HG02840 (cell line): ENCODE measurements at regions not wholly inside any gene's neighbourhood (a gene's known extent, or its start where the extent isn't known, plus 50 kb on each side); places are given as distances from the start of the nearest gene placed in this dataset.

Source experiments
- ATAC-seq: cut with Tn5 transposase; IDR thresholded peaks from one replicate; pipeline ENCODE4 v1.9.1; 2021; ENCODE audit warnings: mild to moderate bottlenecking, moderate library complexity, moderate number of reproducible peaks; ENCODE audit not compliant: unreplicated experiment, low FRiP score

DNA sequence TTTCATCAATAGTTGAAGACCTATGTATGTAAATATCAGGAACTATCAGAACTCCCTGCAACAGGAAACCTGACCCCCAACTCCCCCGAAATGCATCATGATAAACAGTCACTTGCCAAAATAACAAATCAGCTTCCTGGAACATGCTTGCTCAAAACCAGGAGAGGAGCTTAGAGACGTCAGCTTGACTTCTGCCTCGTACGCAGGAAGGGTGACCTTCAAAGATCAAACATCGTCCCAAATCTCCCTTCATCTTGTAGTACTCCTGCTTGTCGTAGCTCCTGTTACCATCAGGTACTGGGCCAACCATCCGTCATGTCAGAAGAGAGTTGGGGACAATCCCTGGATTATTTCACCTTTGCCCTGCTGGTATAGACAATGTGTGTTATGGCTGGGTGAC, 396.1 kb downstream of the GADD45G start:
- no peak for ATAC-seq

DNA sequence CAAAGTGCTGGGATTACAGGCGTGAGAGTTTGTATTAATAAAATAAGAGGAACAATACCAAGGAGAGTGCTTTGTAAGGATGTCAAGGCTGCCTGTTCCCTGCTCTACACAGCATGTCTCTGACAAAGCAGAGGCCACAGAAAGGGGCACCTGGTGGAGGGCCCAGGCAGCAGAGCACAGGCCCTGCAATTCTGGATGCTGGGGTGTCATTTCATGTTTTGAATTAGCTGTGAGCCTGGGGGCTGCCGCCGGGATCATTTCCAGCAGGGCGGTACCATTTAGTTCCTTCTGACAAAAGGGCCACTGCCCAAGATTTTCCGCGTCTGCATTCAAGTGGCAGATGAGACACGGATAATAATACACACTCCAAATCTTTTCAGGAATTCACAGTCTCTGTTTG, 396.9 kb downstream of the GADD45G start:
- no peak for ATAC-seq

DNA sequence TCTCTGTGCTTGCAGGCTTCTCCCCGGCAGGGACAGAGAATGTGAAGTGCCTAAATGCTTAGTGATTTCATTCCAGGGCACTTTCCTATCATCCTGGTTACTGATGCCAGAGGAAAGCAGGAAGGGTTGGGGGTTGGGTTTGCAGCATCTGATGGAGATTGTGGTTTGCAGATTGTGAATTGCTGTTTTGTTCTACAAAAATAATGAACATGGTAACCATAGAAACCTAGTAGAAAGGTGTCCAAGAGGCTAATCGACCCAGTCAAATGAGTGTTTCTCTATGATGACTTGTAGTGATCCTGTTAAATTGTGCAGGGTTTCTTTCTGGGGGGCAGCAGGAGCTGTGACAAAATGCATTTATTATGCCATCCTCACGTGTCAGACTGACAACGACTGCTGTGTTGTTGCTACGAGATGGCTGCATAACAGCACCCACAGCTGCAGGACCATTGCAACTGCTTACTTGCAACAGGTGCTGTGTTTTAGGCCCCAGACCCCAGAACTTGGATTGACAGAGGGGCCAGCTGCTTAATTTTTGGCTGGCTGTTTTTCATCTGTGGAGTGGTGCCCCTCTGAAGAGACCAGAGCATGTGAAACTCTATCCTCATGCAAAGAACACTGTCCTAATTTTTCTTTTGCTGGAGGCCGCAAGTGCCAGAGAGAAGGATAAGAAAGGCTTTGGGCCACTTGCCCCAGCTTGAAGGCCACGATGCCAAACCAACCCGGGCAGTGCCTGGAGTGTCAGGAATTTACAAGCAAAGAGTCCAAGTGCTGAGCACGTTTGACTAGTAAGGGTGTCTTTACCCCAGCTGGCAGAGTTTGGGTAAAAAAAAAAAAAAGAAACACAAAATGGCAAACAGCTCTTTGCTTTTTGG, 397.8 kb downstream of the GADD45G start:
- no peak for ATAC-seq

DNA sequence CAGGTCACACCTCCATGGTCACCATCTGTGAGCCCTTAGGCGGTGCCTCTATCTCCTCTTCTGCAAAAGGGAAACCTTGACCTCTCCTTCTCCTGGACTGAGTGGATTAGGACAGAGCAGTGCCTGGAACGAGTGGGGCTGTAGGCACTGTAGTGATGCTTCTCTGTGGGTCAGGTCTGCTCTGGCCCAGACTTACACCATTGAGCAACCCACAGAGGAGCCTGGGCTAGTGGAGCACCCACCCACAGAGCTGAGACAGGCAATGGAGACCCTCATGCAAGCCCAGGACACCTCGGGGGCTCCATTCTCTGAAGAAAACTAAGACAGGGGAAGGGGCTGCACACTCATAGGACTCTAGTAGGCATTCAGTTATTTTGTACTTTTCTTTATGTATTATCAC, 400.6 kb downstream of the GADD45G start:
- no peak for ATAC-seq

DNA sequence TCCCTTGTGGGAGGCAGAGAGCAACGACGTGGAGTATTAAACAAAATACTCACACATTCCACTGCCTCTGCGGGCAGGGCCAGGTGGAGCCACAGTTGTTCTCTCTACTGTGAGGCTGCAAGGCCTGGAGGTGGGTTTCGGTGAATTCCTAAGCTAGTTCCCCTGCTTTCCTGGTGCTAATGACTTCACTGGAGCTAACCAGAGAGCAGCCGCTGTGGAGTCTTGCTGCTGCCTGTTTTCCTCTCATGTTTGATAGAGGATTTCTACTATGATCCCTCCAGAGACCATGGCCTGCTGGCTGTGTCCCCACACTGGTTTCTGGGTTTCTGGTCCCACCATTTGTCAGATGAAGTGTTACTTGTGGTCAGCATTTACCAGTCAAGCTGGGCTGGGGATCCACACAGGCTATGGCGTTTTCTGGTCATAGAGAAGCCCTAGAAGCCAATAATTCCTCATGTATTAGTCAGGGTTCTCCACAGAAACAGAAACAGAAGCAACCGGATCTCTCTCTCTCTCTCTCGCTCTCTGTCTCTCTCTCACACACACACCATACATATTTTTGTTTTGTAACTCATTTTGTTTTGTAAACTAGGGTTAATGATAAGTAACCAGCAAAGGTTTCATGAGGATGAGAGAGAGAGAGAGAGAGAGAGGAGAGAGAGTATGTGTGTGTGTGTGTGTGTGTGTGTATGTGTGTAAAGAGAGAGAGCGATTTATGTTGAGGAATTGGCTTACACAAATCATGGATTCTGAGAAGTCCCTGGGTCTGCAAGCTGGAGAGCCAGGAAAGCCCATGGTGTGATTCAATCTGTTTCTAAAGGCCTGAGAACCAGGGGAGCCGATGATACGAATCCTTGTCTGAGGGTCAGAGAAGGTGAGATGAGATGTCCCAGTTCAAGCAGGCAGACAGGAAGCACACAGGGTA, 403.0 kb downstream of the GADD45G start:
- no peak for ATAC-seq

DNA sequence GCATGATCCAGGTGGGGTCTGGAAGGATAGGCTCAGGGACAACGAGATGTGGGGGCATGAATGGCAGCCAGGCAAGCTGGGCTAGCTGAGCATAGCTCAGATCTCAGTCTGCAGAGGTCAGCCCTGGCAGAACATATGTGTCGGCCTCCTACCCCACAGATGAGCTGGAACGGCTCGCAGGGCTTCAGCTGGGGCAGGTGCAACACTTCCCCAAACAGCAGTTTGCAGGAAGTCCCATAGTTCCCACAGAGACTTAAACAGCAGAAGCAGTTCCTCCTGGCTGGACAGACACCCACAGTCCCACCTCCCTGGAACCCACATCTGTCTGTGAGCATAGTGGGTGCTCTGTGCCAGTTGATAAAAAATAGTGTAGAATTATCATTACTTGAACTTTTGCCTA, 404.6 kb downstream of the GADD45G start:
- ATAC-seq = no peak

DNA sequence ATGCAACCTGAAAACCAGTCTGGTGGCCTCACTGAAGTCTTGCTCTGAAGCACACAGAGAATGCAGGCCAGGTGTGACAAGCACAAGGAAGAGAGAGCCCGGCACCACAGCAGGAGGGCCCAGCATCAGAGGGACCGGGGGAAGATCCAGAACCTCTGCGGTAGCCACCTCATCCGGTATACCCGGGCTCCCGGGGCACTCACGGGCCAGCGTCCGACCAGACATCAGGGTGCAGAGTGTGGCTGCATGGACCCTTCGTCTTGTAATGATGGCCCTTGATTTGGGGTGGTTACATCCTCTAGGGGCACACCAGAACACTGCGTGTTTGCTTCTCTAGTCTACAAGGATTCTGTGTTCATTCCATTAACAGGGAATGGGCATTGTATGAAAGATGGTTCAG, 406.0 kb downstream of the GADD45G start:
- ATAC-seq = no peak

DNA sequence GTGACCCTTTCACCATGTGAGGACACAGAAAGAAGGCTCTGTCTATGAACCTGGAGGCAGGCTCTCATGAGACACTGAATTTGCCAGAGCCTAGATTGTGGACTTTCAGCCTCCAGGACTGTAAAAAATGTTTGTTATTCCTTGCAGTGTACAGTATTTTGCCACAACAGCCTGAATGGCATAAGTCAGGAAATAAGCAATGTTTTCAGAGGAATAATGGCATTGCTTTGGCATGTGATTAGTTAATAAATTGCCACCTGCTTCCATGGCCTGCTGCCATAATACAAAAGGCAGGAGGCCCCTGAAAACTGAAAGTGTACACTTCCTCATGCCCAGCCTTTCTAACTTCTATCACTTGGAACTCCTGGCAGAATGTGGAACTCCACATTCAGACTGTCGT, 408.1 kb downstream of the GADD45G start:
- ATAC-seq = no peak

DNA sequence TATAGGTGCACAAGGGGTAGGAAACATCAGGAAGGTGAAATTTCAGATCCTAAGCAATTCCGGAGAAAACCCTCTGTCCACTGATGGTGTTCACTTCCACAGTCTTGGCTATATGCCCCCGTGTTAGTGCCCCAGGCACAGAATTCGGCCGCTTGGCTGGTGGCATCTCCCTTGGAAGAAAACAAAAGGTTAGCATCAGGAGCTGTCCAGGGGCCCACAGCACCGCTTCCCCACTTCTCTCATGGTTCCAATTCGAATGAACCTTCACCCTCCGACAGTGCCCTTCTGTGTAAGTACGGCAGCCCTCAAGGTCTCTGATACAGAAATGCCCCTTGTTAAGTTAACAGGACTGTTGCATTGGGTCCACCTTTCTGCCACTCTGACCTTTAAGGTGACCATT, 409.0 kb downstream of the GADD45G start:
- ATAC-seq = no peak

DNA sequence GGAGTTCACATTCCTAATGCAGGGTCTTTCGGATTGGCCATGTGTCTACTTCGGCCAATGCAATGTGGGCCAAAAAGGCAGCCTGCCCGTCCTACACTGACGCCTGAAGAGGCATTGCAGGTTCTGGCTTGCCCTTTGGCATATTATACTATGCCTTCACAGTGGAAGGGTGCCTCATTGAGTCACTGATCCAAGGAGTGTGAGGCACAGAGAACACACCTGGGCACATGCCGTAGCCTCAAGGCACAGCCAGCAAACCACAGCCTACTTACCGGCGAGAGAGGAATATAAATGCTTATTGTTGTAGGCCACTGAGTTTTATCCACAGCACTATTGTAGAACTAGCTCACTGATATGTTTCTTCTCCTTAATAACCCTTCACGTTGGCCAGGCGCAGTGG, 409.6 kb downstream of the GADD45G start:
- ATAC-seq = no peak

DNA sequence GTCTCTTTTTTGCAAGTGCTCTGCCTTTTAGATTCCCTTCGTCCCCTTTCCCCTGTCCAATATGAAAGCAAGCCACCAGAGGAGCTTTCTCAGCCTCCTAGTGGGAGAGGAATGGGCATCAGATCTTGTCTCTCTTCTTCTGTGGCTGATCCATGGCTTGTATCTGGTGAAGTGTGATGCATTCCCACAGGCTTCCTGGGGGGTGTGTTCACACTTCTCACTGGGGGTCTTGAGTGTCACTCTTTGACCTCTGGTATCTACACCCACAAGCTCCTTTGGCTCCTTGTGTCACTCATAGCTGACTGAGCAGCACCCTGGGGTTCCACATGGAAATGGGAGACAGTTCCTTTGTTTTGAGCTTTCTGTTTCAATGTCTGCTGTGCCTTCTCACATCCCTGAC, 411.5 kb downstream of the GADD45G start:
- no peak for ATAC-seq

DNA sequence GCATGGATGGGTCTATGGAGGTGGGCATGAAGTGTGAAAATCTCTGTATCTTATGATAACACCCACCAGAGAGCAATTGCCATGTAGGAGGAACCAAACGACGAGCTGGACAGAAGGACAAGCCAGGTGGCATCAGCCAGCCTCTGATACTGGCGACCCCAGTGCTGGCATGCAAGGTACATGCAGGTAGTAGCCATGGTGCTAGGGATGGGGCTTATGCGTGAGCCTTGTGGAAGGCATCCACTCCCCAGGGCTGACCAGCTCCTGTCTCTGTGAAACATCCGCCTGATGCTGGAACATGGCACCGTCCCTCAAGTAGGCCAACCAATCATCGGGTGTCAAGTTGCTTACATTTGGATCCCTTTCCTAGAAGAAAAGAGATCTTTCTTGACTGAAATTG, 412.9 kb downstream of the GADD45G start:
- no peak for ATAC-seq

DNA sequence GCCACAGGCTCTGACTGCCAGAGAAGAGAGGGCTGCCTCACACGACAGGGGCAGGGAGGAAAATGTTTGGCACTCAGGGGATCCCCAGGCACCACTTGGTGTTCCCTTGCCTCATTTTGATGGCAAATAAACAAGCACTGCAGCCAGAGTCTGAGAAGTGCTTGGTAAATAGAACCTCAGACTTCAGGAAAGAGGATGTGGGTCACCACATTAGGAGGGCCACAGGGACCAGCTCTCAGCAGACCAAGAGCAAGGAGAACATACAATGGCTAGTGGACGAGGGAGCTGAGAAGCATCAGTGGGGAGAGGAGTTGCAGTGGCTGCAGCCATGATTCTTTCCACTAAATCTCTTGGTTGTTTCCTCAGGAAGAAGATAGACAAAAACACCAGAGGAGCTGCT, 413.9 kb downstream of the GADD45G start:
- ATAC-seq = no peak

DNA sequence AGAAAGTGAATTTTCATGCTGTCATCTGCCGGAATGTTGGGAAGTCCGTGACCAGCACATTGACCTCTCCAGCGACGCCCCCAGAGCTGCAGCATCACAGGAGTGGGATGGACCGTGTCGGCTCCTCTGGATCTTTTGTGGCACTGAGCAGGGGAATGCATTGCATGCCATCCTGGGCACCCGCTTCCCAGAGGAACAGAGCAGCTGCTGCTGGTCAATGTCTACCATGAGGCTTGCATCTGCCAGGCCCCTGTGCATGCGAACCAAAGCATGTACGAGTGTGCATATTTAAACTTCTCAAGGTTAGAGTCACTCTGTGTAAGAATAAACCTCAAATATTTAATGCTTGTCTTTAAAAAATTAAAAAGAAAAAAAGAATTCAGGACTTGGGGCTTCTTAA, 414.8 kb downstream of the GADD45G start:
- no peak for ATAC-seq

DNA sequence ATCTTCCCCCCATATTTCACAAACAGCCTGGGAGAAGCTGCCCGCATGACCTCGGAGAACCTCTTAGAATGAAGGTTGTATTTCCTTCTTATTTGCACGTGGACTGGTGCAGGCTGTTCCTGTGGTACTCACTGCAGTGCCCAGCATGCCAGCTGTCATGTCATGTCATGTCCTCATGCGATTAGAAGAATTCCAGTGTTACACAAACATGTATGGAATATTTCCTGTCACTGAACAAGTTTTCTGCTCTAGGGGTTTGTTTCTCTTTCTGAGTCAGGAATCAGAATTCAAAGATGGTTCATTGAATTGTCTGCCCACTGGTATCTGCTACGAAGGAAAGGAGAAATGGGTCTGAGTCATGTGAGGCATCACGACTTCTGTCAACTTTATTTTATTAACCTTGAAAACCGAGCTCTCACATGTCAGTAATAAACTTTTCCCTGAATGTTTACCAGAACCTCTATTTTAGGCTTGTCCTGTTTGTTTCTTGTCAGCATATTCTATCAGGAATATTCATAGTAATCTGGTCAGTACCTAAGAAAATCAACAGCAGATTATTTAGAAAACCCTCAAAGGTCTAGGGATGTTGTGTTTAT, 415.6 kb downstream of the GADD45G start:
- no peak for ATAC-seq

DNA sequence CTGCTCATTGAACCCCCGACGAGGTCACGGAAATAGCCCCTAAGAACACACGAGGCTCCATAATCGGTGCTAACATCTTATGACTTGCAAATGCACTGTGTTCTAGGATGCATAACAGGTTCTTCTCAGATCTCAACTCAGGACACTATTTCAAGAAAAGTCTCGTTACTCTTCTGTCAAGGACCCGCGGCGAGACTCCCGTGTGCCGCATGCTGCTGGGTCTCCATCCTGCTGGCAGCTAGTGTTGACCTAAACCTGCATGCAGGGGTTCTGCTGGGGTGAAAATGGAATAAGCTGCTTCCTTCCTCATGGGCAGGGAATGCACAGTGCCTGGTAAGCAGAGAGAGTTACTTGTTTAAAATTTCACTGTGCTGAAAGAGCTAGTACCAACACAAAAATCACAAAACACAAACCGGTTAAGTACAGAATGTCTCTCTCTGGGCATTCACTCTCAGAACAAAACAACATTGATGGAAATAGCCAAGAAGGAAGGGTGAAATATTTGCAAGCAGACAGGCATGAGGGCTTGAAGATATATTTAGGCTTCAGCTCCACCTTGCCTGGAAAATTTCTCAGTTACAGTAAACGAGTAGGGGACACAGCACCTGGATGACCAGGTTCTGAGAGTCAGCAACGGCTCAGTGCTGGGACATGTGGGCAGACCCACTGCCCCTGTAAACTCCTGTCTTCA, 416.5 kb downstream of the GADD45G start:
- no peak for ATAC-seq

DNA sequence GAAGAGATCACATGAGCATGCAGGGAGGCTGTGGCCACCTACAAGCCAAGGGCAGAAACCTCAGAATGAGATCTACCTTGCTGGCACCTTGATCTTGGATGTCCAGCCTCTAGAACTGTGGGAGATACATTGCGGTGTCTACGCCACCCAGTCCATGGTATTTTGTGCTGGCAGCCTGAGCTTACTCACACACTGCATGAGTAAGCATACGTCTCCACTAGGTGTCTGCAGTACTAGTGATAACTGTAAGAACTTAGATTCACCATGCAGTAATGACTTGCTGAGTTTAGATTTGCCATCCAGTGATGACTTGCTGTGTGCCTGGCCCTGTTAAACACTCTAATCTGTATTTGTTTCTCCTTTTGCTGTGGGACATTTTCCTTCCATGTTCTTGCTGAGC, 417.7 kb downstream of the GADD45G start:
- ATAC-seq = no peak

DNA sequence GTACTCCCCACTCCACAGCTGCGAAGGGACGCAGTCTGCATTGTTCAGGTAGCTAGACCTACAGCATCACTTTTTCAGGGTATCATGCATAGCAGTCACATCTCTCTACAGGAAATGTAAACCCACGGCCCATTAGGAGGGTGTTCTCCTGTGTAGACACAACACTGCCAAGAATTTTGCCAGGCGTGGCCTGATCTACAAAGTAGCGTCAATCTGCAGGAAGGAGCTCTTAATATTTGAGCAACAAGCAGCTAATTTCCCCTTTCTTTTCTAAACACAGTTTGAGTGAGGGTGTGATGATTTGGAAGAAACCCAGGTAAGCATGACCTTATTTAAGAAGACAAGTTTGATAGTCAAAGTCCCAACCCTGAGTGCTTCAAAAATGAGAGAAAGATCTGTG, 419.0 kb downstream of the GADD45G start:
- ATAC-seq = no peak

DNA sequence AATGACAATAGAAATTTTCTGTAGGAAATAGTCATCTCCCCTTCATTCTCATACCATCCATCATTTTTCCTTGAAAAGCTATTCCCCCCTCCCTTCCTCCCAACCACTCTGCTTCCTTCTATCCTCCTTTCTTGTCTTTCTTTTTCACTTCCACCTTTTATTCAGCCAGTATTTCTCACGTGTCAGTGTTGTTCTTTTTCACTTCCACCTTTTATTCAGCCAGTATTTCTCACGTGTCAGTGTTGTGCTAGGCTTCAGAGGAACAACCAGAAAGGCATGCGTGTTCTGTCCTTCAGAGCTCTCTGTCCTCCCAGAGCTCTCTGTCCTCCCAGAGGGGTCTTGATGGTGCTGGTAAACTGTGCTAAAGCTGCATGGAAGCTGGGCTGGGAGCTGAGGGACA, 419.6 kb downstream of the GADD45G start:
- ATAC-seq = no peak

DNA sequence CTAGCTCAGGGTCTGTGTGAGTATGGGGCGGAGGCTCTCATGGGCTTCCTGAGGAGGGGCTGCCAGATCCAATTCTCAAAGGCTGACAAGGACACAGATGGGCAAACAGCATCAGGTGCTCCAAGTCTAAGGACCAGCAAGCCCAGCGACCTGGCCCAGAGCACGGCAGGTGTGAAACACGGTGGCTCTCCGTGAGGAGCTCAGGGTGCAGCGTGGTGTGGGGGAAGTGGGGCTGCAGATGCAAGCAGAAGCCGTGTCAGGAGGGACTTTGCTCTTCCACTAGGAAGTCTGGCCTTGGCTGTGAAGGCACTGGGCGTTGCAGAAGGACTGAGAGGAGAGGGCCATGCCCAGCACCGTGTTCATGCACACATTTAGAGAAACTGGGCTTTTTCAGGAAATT, 420.0 kb downstream of the GADD45G start:
- no peak for ATAC-seq

DNA sequence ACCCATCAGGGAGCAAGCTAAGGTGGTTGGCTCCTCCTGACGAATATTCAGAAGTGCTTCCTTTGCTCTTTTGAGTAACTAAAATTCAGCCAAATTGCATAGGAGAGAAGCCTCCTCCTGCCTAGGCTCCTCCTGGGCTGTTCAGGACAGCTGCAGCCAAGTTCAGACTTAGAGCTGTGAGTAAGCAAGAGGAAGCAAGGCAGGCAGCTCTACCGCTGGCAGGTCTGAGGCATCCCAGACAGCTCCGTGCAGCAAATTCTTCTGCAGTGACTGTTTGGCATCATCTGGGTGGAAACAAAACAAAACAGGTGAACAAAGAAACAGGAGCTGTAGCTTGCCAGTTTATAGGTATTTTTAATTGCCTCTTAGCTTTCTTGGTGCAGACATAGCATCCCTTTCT, 421.0 kb downstream of the GADD45G start:
- ATAC-seq = no peak
